Osteoblast (primary cell): ENCODE measurements at regions not wholly inside any gene's neighbourhood (a gene's known extent, or its start where the extent isn't known, plus 50 kb on each side); places are given as distances from the start of the nearest gene placed in this dataset.

ENCODE experiments used
- DNase-seq: peaks from one replicate; pipeline ENCODE4 v3.0.0; 2011; ENCODE audit warnings: low spot score, mixed read lengths; ENCODE audit not compliant: insufficient read length; ENCODE audit errors: missing footprints
- H2AFZ ChIP-seq: 2 replicates; pipeline ENCODE4 v1.6.0; 2011; ENCODE audit warnings: mild to moderate bottlenecking, low read length
- H3K27ac ChIP-seq: 2 replicates; pipeline ENCODE4 v1.5.1; 2011; ENCODE audit warnings: mild to moderate bottlenecking, low read depth, low read length, moderate library complexity
- H3K27me3 ChIP-seq: 2 replicates; pipeline ENCODE4 v1.6.0; 2012; ENCODE audit warnings: mild to moderate bottlenecking, control low read depth, inconsistent platforms, low read length, moderate library complexity; ENCODE audit not compliant: insufficient read depth
- H3K36me3 ChIP-seq: 2 replicates; pipeline ENCODE4 v1.5.1; 2011; ENCODE audit warnings: mild to moderate bottlenecking, low read length, control low read depth, moderate library complexity; ENCODE audit not compliant: insufficient read depth
- H3K4me1 ChIP-seq: 2 replicates; pipeline ENCODE4 v1.5.1; 2011; ENCODE audit warnings: mild to moderate bottlenecking, low read length, control low read depth, moderate library complexity; ENCODE audit not compliant: insufficient read depth
- H3K4me2 ChIP-seq: 2 replicates; pipeline ENCODE4 v1.6.0; 2011; ENCODE audit warnings: mild to moderate bottlenecking, low read length; ENCODE audit not compliant: insufficient read depth
- H3K4me3 ChIP-seq: fragments of 200-600 bp; sonication (generic); 3 replicates; pipeline ENCODE4 v1.5.1; 2012; ENCODE audit warnings: mild to moderate bottlenecking, low read length, inconsistent platforms; ENCODE audit not compliant: insufficient read depth
- H3K79me2 ChIP-seq: 2 replicates; pipeline ENCODE4 v1.6.0; 2012; ENCODE audit warnings: mild to moderate bottlenecking, low read length, control low read depth, inconsistent platforms; ENCODE audit not compliant: insufficient read depth
- H3K9me3 ChIP-seq: 2 replicates; pipeline ENCODE4 v1.5.1; 2011; ENCODE audit warnings: low read depth, low read length, control low read depth
- H4K20me1 ChIP-seq: 2 replicates; pipeline ENCODE4 v1.6.0; 2012; ENCODE audit warnings: mild to moderate bottlenecking, low read length, control low read depth; ENCODE audit not compliant: insufficient read depth
- CTCF ChIP-seq: IDR thresholded peaks from 2 replicates; pipeline ENCODE4 v1.5.1; 2011; ENCODE audit warnings: mild to moderate bottlenecking, low read depth, low read length, moderate library complexity; ENCODE audit errors: extremely low read depth

- Histone ChIP-seq H3K9me3 (no peaks in the 10 kb centered on the region), H2AFZ (no peak overlapping the region), H3K79me2 (no peaks in the 10 kb centered on the region), H4K20me1 (peaks cover 72% of the 10 kb centered on the region), H3K36me3 (no peaks in the 10 kb centered on the region), H3K4me3 (no peak overlapping the region), H3K4me2 (no peak overlapping the region), H3K27me3 (no peaks in the 10 kb centered on the region), H3K27ac (no peak overlapping the region), H3K4me1 (no peaks in the 10 kb centered on the region)
- DNase-seq, result no peak
- no peak for TF ChIP-seq CTCF
These were observed 153.0 kb upstream of the CIBAR2 start for GRCh38 chr16:85265161-85265784.

- Histone ChIP-seq H3K4me2 (no peak overlapping the region), H3K79me2 (no peaks in the 10 kb centered on the region), H3K27ac (no peak overlapping the region), H3K4me3 (no peak overlapping the region), H4K20me1 (peaks cover 68% of the 10 kb centered on the region), H3K27me3 (no peaks in the 10 kb centered on the region), H3K36me3 (no peaks in the 10 kb centered on the region), H2AFZ (no peak overlapping the region), H3K9me3 (no peaks in the 10 kb centered on the region), H3K4me1 (no peaks in the 10 kb centered on the region)
- no peak for TF ChIP-seq CTCF
- no peak for DNase-seq
These were observed 153.5 kb upstream of the CIBAR2 start for GRCh38 chr16:85265810-85266209.

- Histone ChIP-seq H3K27ac (no peak overlapping the region), H2AFZ (no peak overlapping the region), H3K4me2 (no peak overlapping the region), H4K20me1 (peaks cover 64% of the 10 kb centered on the region), H3K4me1 (no peaks in the 10 kb centered on the region), H3K36me3 (no peaks in the 10 kb centered on the region), H3K4me3 (no peak overlapping the region), H3K79me2 (no peaks in the 10 kb centered on the region), H3K27me3 (no peaks in the 10 kb centered on the region), H3K9me3 (no peaks in the 10 kb centered on the region)
- no peak for TF ChIP-seq CTCF
- no peak for DNase-seq
These were observed 154.6 kb upstream of the CIBAR2 start for GRCh38 chr16:85266857-85267256.

GRCh38 chr16:85267414-85267945 is 155.2 kb upstream of the CIBAR2 start:
- Histone ChIP-seq H3K4me1 (no peaks in the 10 kb centered on the region), H3K9me3 (no peaks in the 10 kb centered on the region), H3K4me3 (no peak overlapping the region), H4K20me1 (peaks cover 63% of the 10 kb centered on the region), H3K79me2 (no peaks in the 10 kb centered on the region), H3K4me2 (no peak overlapping the region), H3K27me3 (no peaks in the 10 kb centered on the region), H3K27ac (no peak overlapping the region), H2AFZ (no peak overlapping the region), H3K36me3 (no peaks in the 10 kb centered on the region)
- no peak for TF ChIP-seq CTCF
- no peak for DNase-seq
